AG09309 (cell line): ENCODE measurements at regions not wholly inside any gene's neighbourhood (a gene's known extent, or its start where the extent isn't known, plus 50 kb on each side); places are given as distances from the start of the nearest gene placed in this dataset.

ENCODE experiments used
- DNase-seq: peaks from one replicate; pipeline ENCODE4 v3.0.0-alpha.2; 2010; ENCODE audit warnings: low read depth
- H3K4me3 ChIP-seq: 2 replicates; pipeline ENCODE4 v1.5.1; 2011; ENCODE audit warnings: mild to moderate bottlenecking, low read depth, low read length, moderate library complexity; ENCODE audit not compliant: control insufficient read depth
- CTCF ChIP-seq: IDR thresholded peaks from 2 replicates; pipeline ENCODE4 v1.5.1; 2011; ENCODE audit warnings: mild to moderate bottlenecking, low read depth, low read length, inconsistent platforms; ENCODE audit not compliant: insufficient read depth, control insufficient read depth; ENCODE audit errors: missing control alignments

- H3K4me3 ChIP-seq, result no peak overlapping the region
- DNase-seq, result no peak
- TF ChIP-seq CTCF, result no peak
Measured at GRCh38 chr2:204428675-204429074, 116.6 kb upstream of the PARD3B start.

GRCh38 chr2:204431529-204431928 lies 113.7 kb upstream of the PARD3B start:
- DNase-seq, result no peak
- no peak overlapping the region for H3K4me3 ChIP-seq
- TF ChIP-seq CTCF, result no peak

GRCh38 chr2:204432196-204432595 lies 113.1 kb upstream of the PARD3B start:
- no peak for TF ChIP-seq CTCF
- H3K4me3 ChIP-seq, result no peak overlapping the region
- DNase-seq, result no peak

- TF ChIP-seq CTCF, result no peak
- no peak overlapping the region for H3K4me3 ChIP-seq
- DNase-seq, result no peak
Measured at GRCh38 chr2:204434660-204435462, 110.4 kb upstream of the PARD3B start.

- DNase-seq, result no peak
- no peak overlapping the region for H3K4me3 ChIP-seq
- no peak for TF ChIP-seq CTCF
Measured at GRCh38 chr2:204436230-204436629, 109.0 kb upstream of the PARD3B start.

- H3K4me3 ChIP-seq, result no peak overlapping the region
- no peak for DNase-seq
- TF ChIP-seq CTCF, result no peak
Measured at GRCh38 chr2:204437408-204437807, 107.9 kb upstream of the PARD3B start.
